ENCODE measurements at regions not wholly inside any gene's neighbourhood (a gene's known extent, or its start where the extent isn't known, plus 50 kb on each side); places are given as distances from the start of the nearest gene placed in this dataset.
"Not testable (repeated sequence)": the region's sequence is repeated elsewhere in the genome, so short reads cannot be mapped to it uniquely, and the experiment has no call there.

DNA sequence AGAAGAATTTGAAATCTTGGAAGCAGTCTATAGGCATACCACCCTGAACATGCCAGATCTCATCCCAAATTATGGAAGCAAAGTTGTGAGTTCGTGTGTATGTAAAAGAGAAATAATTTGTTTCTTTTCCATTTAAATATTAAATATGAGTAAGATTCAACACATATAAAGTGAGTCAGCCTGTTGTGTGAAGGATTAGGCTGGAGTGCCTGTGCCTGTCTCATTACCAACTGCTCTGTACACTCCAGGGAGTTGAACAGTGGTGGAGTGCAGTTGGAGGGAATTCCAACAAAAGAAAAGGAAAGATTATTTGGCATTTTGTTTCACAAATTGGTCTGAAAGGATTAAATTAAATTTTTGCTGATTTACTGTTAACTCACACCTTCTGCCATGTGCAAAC is 435.6 kb downstream of the FAT4 start:
- no peak for DNase-seq

DNA sequence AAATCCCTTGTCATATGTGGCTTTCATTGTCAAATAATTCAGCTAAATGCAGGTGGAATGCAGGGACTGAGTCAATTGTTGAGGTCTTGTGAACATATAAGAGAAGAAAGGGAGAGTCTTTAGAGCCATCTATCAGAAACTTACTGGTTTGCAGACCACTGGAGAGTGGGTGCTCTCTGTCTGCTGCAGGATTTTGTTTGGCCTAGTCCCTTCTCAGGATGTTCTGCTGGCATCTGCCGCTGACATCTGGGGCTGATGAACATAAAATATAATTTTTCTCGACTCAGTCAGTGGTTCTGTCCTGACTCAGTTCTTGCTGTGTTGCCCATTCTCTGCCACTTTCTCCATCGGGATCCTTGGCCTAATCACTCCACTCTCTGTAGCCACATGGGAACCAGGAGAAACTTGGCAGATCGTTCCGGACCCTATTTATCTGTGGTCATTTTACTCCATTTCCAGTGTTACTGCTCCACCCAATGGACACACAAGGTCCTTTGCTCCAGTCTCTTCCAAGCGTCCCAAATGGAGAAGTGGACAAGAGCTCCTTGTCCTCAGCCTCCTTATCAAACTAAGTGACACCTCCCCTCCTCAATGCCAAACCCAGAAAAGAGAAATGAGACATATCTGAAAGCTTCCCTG is 436.2 kb downstream of the FAT4 start:
- DNase-seq = peak; percentile 54

DNA sequence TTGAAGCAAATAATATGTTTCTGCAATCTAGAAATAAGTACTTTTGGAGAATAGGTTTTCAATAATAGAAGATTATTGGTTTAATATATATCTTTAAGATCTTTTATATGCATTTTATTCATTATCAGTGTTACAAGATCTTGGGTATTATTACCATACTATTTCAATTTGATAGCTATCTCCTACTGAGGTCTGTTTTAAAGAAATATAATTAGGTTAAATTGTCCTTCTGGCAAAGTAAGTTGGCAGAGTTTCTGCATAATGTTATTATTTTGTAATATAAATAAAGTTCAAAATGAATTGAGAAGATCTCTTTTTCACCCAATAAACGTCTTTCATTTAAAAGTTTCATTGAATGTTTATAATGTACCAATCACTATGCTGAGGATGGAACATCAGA is 443.7 kb downstream of the FAT4 start:
- DNase-seq = no peak

DNA sequence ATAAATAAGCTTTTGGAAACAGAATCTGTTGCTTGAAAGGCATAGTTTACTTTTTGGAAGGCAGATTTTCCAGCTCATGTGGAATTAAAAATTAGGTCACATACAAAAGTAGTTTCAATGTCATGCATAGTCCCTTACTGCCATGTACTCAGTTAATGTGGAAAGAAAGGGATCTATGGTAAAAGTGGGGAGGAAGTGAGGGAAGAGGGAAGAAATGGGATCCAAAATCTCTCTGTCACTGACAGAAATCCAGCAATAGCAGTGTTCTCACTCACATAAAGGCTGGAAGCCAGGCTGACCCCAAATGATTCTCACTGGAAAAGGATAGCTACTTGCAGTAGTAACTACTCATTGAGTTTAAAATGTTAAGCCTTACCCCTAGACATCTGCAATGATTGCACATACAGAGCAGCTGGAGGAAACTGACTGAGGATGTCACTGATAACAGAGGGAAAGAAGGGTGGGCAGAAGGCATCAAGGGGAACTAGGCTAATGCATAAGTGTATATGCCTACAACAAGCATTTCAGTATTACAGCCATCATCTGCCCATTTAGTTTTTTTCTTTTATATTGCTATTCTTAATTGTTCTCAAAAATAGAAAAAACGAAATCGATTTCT is 445.6 kb downstream of the FAT4 start:
- no peak for DNase-seq

DNA sequence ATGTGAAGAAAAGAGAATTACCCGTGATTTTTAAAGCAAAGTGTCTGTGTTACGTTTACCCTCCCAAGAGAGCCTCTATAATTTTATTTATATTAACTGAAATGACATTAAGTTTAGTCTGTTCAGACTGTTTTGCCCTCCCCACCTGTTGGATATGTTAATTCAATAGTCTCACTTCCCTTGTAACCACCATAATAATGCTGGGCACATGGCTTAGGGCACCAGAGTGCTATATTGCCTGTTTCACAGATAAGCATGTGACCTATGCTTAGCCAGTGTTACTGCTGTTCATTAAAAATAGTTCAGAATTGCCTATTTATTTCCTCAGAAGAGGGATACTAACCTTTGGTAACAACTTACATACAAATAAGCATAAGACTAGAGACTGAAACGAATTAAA is 446.2 kb downstream of the FAT4 start:
- no peak for DNase-seq

DNA sequence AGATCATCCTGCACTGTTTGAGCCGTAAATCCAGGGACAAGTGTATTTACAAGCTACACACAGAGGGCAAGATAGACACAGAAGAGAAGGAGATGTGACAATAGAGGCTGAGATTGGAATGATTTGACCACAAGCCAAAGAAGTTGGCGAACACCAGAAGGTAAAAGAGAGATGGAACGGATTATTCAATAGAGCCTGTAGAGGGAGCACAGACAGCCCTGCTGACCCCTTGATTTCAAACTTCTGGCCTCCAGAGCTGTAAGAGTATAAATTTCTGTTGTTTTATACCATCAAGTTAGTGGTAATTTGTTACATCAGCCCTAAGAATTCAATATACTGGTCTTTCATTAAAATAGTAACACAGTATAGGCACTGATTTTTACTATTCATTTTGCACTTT is 447.8 kb downstream of the FAT4 start:
- no peak for DNase-seq

DNA sequence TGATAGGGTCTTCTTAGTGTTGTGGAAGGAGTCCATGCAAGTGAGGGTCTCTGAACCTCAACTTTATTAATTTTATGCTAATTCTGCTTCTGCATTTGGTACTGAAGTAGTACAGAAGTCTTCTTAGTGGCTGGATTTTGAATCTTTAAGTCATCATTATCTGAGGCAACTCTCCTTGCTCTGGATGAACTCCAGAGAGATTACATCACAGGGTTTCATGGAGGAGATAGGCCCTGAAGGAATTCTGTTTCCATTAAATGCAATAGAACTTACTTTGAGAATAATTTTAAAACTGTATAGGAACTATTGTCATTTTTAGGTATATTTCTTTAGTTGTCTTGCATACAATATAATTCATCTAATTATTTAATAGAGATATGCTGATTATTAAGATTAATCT is 451.2 kb downstream of the FAT4 start:
- no peak for DNase-seq

DNA sequence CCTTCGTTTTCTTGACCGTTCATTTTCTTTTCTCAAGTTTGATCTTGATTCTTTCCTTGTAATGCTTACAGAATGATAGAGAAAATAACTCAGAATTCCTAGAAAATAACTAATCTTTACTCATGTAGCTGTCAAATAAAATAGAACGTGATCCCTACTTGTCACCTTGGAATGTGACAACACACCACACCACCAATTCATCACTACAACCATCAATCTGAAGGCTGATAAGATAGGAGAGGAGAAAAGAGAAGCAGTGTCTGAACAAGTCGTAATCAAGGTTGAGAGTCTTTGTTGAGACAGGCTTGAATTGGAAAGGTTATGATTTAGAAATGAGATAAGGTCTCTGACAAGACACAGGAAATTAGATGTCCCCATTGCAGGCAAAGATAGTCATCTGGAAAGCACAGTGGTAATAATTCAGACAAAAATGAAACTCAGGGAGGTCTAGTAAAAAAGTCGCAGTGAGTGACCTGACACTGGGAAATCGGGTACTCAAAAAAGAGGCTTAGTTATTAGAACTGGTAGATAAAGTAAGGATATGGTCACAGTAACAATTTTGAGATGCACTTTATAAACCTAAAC is 456.2 kb downstream of the FAT4 start:
- DNase-seq = no peak

DNA sequence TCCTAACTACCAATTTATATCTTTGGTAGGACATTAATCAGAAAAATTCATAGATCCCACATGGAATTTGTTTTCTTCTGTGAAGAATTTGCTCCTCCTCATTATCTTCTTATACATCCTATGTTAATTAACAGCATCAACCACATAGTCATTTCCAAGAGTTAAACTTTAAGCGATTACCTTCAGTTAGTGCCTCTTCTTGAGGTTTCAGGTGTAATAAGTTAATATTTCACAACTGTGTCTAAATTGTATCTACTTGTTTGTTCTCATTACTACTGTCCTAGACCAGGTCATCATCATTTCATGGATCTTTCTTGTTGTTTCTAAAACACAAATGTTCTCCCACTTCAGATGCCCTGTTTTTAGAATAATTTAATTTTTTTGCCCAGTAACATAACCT is 457.9 kb downstream of the FAT4 start:
- DNase-seq = no peak

DNA sequence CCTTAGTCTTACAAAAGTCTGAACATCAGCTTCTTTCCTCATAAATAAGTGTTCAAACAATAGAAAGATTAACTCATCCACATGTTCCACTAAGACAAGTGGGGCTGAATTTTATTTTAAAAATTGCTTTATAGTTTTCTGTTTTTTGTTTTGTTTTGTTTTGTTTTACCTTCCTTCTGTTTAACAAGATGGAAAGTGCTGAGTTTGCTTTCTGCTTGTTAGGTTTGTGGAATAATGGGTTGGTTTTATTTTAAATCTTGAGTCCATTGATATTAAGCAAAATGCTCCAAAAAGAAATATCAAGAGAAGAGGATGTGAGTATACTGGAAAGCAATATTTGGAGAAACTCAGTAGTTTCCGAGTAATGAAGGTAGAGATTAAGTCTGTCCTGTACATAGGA is 458.7 kb downstream of the FAT4 start:
- DNase-seq = no peak

DNA sequence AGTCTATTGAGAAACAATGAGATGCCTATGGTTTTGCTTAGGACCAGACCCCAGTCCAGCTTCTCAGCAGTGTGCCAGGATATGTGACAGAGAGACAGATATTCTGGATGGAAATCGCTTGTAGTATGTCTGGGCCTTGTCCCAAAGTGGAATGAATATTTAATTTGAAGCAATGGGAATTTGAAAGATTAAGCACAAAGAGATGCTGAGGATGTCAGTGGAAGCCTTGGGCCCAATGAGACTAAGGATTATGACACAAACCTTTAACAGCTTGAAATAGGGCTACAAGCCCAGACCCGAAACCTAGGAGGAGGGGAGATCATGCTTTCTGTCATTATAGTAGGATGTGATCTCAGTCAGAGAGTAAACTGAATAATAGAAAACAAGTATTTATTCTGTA is 459.2 kb downstream of the FAT4 start:
- DNase-seq = no peak

DNA sequence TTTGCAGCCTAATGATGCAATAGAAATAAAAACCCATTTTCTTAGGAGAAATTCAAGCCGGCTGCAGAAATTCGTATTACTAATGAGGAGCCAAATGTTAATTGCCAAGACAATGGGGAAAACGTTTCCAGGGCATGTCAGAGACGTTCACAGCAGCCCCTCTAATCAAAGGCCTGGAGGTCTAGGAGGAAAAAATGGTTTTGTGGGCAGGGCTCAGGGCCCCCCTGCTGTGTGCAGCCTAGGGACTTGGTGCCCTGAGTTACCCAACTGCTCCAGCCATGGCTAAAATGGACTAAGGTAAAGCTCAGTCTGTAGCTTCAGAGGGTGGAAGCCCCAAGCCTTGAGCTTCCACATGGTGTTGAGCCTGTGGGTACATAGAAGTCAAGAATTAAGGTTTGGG is 461.4 kb downstream of the FAT4 start:
- DNase-seq = no peak

DNA sequence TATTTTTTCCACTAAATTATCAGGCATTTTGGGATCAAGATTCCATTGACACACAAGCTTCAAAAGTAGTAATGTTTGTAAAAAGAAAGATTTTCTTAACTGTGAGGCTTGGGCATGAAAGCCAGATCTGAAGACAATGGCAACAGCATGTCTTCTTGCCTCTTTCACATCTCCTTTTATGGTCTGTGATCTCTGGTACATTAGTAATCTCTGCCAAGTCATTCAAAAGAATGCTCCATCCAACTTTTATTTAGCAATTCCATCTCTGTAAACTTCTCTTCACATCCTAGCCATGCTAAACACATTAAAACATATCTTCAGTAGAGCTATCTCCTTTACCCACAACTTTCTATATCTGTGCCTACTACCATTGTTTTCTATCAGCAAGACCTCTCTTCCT is 465.4 kb downstream of the FAT4 start:
- no peak for DNase-seq

DNA sequence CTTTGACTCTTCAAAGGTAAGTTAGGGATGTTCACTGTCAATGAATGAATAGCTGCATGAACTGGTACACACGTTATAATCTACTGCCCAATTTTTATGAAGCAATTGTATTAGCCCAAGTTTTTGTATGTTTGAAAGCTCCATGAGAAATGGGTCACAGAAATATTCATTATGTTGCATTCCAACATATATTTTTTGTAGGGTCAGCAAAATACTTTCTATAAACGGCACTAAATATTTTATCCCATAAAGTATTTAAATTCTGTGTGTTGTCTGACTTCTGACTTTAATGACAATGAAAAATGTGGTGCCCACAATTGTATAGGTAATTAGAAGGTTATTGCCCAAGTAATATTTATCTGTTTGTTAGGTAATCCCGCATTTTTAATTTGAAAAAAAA is 466.0 kb downstream of the FAT4 start:
- DNase-seq = no peak

DNA sequence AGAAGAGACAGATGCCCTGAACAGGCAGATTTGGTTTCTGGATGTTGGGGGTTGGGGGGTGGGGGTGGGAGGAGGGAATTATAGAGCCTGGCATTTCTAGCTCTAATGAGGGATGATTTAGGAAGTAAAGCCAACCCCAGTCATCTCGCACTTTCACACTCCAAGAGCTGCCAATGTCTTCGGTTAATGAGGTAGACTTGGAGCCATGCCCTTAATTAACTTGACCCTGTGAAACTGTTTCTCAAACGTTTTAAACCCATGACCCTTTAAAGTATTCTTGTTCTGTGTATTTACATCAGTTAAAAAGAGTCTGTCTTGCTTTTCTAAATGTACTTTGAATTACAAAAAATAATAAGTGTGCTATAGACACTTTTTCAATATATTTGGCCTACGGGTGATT is 466.9 kb downstream of the FAT4 start:
- no peak for DNase-seq

DNA sequence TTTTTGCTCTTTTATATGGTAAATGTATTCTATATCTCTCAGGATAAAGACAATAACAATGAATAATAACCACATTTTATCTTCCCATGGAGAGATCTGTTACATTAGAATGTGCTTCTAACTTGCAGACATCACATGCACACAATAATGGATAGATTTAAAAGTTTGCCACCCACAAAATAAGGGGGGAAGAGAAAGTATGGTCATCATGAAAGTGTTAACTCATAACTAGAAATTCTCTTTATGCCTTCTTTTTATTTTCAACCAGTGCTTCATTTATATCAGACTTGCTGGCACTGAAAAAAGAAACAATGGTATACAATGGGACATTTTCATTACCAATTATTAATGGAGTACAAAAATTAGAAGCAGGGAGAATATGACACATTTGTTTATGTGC is 470.0 kb downstream of the FAT4 start:
- DNase-seq = no peak

DNA sequence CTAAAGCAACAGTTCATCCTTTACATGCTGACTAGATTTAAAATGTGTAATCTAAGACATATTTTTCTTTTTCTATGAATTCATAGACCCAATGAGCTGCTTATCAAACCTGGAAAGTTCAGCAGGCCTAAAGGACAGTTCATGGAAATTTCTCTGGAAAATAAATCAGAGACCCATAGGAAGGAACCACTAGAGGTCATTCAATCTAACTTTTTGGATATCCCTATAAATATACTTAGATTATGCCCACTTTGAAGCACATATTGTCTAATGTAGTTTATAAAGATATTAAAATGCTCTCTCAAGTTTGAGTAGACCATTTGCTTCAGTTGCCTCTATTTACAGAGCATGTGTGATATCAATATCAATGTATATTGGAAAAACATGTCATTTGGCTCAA is 473.0 kb downstream of the FAT4 start:
- DNase-seq = no peak

DNA sequence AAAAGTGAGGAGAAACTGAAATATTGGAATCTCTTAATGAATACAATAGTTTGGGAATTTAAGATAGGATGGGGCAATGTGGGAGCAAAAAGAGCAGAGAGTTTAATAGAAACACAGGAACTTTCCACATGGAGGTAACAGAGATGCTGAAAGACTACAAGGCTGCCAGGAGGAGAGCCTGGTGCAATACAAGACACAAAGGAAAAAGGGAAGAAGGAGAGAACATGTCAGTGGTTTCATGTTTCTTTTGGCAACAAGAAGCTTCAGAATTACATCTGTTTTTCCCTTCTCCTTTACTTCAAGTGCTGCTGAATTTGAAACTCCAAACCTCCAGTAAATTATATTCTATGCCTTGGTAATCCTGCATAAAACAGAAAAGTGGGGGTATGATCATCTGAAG is 474.3 kb downstream of the FAT4 start:
- no peak for DNase-seq

DNA sequence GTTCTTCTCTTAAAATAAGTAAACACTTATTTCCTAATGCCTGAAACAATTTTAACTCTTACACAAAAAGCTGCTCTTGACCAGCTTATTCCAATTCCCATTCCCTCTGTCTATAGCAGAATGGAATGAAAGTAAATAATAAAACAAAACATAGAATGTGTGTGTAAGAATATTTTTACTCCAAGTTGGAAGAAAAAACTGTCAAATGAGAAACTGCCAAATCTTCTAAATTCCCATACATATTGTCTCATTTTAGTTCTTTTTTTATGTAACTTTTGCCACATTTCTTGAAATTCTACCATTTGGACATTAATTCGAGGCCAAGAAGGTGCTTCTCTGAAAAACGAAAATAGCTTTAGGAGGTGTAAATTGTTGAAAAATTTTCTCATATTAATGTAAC is 477.1 kb downstream of the FAT4 start:
- no peak for DNase-seq

DNA sequence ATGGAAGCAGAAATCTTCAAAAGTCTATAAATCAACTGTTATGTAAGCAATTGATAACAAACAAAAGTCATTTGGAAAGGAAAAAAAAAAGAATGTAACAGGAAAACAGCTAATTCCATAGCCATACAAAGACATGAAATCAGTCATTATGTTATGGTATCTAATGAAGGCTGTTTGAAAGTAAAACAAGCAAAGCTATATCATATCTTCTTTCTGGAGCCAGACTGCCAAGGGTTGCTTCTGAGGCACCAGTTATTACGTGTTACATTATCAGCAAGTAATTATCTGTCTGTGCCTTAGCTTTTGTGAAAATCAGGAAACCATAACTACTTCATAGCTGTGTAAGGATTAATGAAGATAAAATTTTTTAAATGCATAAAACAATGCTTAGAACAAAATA is 480.2 kb downstream of the FAT4 start:
- DNase-seq = no peak

DNA sequence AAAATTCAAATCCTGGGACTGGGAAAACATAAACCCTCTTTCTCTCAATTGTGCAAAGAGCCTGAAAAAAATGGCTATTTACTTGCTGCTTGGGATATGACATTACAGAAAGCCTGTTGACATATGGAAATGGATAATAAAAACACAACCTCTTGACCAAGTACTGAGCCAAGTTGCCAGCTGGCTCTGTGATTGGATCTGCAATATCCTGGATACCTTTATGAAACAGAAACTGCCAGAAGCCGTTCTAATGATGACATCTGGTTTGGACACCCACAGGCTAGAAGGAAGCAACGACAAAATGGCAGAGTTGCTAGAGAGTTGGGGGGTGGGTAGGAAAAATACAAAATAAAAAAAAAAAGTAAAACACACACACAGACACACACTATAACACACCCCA is 481.4 kb downstream of the FAT4 start:
- no peak for DNase-seq

DNA sequence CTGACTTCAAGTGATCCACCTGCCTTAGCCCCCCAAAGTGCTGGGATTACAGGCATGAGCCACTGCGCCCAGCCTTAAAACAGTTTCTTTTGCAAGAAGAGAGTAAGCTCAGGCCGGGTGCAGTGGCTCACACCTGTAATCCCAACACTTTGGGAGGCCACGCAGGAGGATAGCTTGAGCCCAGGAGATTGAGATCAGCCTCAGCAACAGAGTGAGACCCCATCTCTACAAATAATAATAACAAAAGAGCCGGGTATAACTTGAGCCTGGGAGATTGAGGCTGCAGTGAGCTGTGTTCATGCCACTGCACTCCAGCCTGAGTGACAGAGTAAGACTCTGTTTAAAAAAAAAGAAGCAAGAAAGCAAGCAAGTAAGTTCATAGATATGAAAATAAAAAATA is 482.9 kb downstream of the FAT4 start:
- DNase-seq = not testable (repeated sequence)

DNA sequence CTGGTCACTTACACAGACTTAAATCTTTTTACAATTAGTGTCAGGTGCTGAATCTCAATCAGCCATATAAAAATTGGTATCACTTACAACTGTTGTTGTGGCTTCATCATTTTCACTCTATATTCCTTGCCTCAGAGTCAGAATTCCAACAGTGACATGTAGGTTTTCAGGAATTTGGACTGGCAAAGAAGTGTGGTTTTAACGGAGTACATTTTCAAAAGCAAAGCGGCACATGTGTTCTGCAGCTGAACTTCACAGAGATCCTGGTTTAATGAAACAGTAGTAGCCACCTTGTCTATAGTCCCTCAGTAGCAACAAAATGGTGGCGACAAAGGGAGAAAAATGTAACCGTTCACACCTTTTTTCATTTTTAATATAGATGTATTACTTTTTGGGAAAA is 486.6 kb downstream of the FAT4 start:
- DNase-seq = no peak

DNA sequence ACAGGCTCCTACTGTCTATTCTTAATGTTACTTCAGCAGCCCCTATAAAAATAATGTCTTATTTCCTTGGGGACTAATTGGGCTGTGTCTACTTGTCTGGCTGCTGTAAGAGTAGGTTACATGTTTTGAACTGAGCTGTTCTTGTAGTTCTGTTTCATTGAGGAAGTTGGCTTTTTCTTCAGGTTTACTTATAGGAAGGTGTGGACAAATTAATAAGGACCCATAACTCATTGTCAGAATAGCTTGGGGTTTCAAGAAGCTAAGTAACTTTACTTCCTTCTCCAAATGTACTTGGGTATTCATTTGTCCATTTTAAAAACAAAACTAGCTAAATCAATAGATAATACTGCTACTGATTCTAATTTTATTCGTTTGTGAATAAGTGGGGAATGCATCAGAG is 487.2 kb downstream of the FAT4 start:
- no peak for DNase-seq
